ENCODE measurements at regions not wholly inside any gene's neighbourhood (a gene's known extent, or its start where the extent isn't known, plus 50 kb on each side); places are given as distances from the start of the nearest gene placed in this dataset.

GRCh38 chr4:175459571-175459970, 352.5 kb downstream of the GPM6A start:
- H3K36me3 ChIP-seq (ENCODE audit: control insufficient read depth in 4 of 4, insufficient read depth in 4 of 4, low read length in 4 of 4): no peaks in the 10 kb centered on the region
- ATAC-seq (ENCODE audit: insufficient read depth, low FRiP score) (no peak), DNase-seq (peak in 1 of 3 donors; percentile 9)
- H3K27ac ChIP-seq (ENCODE audit: low read depth in 1 of 2, low read length in 1 of 2): no peak overlapping the region
- H3K9ac ChIP-seq (ENCODE audit: insufficient read depth in 1 of 2, low read length in 2 of 2): no peak overlapping the region
- H3K4me3 ChIP-seq: no peak overlapping the region
- no peaks in the 10 kb centered on the region for H3K4me1 ChIP-seq (ENCODE audit: control insufficient read depth in 5 of 5, insufficient read depth in 5 of 5, low read length in 5 of 5)
- peaks cover 0 to 5% (median 0%) of the 10 kb centered on the region in 4 donors for H3K9me3 ChIP-seq (ENCODE audit: control insufficient read depth in 4 of 4, insufficient read depth in 3 of 4, low read length in 3 of 4)
- no peak for TF ChIP-seq CTCF (IDR thresholded peaks at IDR 0.05; ENCODE audit: control extremely low read depth, extremely low read depth)
- no peaks in the 10 kb centered on the region for H3K27me3 ChIP-seq (ENCODE audit: control insufficient read depth in 3 of 3, insufficient read depth in 3 of 3, low read length in 2 of 3)

GRCh38 chr4:175460414-175460813, 351.6 kb downstream of the GPM6A start:
- Histone ChIP-seq H3K9me3 (ENCODE audit: control insufficient read depth in 4 of 4, insufficient read depth in 3 of 4, low read length in 3 of 4) (no peaks in the 10 kb centered on the region), H3K4me1 (ENCODE audit: control insufficient read depth in 5 of 5, insufficient read depth in 5 of 5, low read length in 5 of 5) (no peaks in the 10 kb centered on the region), H3K9ac (ENCODE audit: insufficient read depth in 1 of 2, low read length in 2 of 2) (no peak overlapping the region), H3K27ac (ENCODE audit: low read depth in 1 of 2, low read length in 1 of 2) (no peak overlapping the region), H3K36me3 (ENCODE audit: control insufficient read depth in 4 of 4, insufficient read depth in 4 of 4, low read length in 4 of 4) (no peaks in the 10 kb centered on the region), H3K27me3 (ENCODE audit: control insufficient read depth in 3 of 3, insufficient read depth in 3 of 3, low read length in 2 of 3) (no peaks in the 10 kb centered on the region), H3K4me3 (no peak overlapping the region)
- DNase-seq (no peak), ATAC-seq (ENCODE audit: insufficient read depth, low FRiP score) (no peak)
- 87 to 92% methylated on average over 4 of the region's 4 CpGs for WGBS, 2 donors
- TF ChIP-seq CTCF (IDR thresholded peaks at IDR 0.05; ENCODE audit: control extremely low read depth, extremely low read depth): no peak

GRCh38 chr4:175469514-175469913, 342.6 kb downstream of the GPM6A start:
- no peak overlapping the region for H3K27ac ChIP-seq (ENCODE audit: low read depth in 1 of 2, low read length in 1 of 2)
- no peak for TF ChIP-seq CTCF (IDR thresholded peaks at IDR 0.05; ENCODE audit: control extremely low read depth, extremely low read depth)
- no peaks in the 10 kb centered on the region for H3K36me3 ChIP-seq (ENCODE audit: control insufficient read depth in 4 of 4, insufficient read depth in 4 of 4, low read length in 4 of 4)
- H3K9ac ChIP-seq (ENCODE audit: insufficient read depth in 1 of 2, low read length in 2 of 2): no peak overlapping the region
- peaks cover 0 to 2% (median 0%) of the 10 kb centered on the region in 4 donors for H3K9me3 ChIP-seq (ENCODE audit: control insufficient read depth in 4 of 4, insufficient read depth in 3 of 4, low read length in 3 of 4)
- DNase-seq: no peak
- 62% methylated on average over 2 of the region's 2 CpGs for WGBS, 2 donors
- no peaks in the 10 kb centered on the region for H3K4me1 ChIP-seq (ENCODE audit: control insufficient read depth in 5 of 5, insufficient read depth in 5 of 5, low read length in 5 of 5)
- no peaks in the 10 kb centered on the region for H3K27me3 ChIP-seq (ENCODE audit: control insufficient read depth in 3 of 3, insufficient read depth in 3 of 3, low read length in 2 of 3)
- no peak for ATAC-seq (ENCODE audit: insufficient read depth, low FRiP score)
- no peak overlapping the region for H3K4me3 ChIP-seq

GRCh38 chr4:175470131-175470530, 341.9 kb downstream of the GPM6A start:
- DNase-seq (no peak), ATAC-seq (ENCODE audit: insufficient read depth, low FRiP score) (no peak)
- WGBS, 2 donors: 59 to 71% methylated on average over 1 of the region's 1 CpG
- Histone ChIP-seq H3K27me3 (ENCODE audit: control insufficient read depth in 3 of 3, insufficient read depth in 3 of 3, low read length in 2 of 3) (no peaks in the 10 kb centered on the region), H3K27ac (ENCODE audit: low read depth in 1 of 2, low read length in 1 of 2) (no peak overlapping the region), H3K36me3 (ENCODE audit: control insufficient read depth in 4 of 4, insufficient read depth in 4 of 4, low read length in 4 of 4) (no peaks in the 10 kb centered on the region), H3K9me3 (ENCODE audit: control insufficient read depth in 4 of 4, insufficient read depth in 3 of 4, low read length in 3 of 4) (peaks cover 0 to 2% (median 0%) of the 10 kb centered on the region in 4 donors), H3K4me1 (ENCODE audit: control insufficient read depth in 5 of 5, insufficient read depth in 5 of 5, low read length in 5 of 5) (no peaks in the 10 kb centered on the region), H3K4me3 (no peak overlapping the region), H3K9ac (ENCODE audit: insufficient read depth in 1 of 2, low read length in 2 of 2) (no peak overlapping the region)
- TF ChIP-seq CTCF (IDR thresholded peaks at IDR 0.05; ENCODE audit: control extremely low read depth, extremely low read depth): no peak
